HG03520 (cell line): ENCODE measurements at regions not wholly inside any gene's neighbourhood (a gene's known extent, or its start where the extent isn't known, plus 50 kb on each side); places are given as distances from the start of the nearest gene placed in this dataset.
"Not testable (repeated sequence)": the region's sequence is repeated elsewhere in the genome, so short reads cannot be mapped to it uniquely, and the experiment has no call there.

Experiments
- ATAC-seq: cut with Tn5 transposase; IDR thresholded peaks from one replicate; pipeline ENCODE4 v1.9.1; 2021; ENCODE audit warnings: mild to moderate bottlenecking, moderate library complexity; ENCODE audit not compliant: unreplicated experiment

- no peak for ATAC-seq
Measured at GRCh38 chr7:20083781-20084180, 133.4 kb downstream of the MACC1 start.

DNA sequence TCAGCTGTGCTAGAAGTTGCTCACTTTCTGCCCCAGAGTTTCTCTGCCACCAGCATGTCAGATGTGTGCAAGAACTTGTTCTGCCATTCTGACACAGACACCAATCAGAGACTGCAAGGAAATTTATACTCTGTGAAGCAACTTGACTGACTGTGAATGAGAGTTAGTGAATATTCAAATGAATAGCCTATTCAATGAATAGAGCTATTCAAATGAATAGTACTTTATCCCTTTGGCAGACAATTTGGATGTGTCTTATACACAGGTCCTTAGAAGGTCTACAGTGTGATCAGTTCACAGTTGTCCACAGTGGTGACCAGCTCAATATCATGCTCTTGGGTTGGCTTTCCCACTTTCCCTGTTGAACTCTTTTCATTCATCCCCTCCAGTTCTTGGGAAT is 138.1 kb downstream of the MACC1 start:
- ATAC-seq, result no peak

DNA sequence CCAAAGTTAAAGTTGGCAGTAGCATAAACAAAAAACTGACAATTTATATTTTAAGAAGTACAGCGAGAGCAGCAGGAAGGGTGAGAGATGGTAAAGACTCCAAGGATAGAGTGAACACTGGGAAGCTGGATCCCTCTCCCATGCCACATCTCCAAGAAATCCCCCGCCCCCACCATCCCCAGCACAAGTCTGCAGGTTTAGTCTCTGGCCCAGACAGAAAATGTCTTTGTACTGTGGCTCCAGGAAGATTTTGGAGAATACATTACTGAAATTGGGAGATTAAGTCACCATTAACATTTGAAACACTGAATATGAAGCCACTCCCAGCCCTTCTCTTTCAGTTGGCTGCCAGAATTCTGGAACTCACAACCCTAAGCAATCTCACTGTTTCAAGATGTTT is 140.3 kb downstream of the MACC1 start:
- no peak for ATAC-seq

- no peak for ATAC-seq
Measured at GRCh38 chr7:20075992-20076820, 141.0 kb downstream of the MACC1 start.

- no peak for ATAC-seq
Measured at GRCh38 chr7:20075440-20075839, 141.7 kb downstream of the MACC1 start.

DNA sequence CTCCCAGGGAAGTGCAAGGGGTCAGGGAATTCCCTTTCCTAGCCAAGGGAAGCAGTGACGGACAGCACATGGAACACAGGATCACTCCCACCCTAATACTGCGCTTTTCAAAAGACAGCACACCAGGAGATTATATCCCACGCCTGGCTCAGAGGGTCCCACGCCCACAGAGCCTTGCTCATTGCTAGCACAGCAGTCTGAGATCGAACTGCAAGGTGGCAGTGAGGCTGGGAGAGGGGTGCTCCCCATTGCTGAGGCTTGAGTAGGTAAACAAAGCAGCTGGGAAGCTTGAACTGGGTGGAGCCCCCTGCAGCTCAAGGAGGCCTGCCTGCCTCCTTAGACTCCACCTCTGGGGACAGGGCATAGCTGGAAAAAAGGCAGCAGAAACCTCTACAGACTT is 149.2 kb downstream of the MACC1 start:
- not testable (repeated sequence) for ATAC-seq

GRCh38 chr7:20064974-20065862 is 152.0 kb downstream of the MACC1 start:
- peak; percentile 100 for ATAC-seq

GRCh38 chr7:20064181-20064970 is 152.8 kb downstream of the MACC1 start:
- ATAC-seq, result no peak

DNA sequence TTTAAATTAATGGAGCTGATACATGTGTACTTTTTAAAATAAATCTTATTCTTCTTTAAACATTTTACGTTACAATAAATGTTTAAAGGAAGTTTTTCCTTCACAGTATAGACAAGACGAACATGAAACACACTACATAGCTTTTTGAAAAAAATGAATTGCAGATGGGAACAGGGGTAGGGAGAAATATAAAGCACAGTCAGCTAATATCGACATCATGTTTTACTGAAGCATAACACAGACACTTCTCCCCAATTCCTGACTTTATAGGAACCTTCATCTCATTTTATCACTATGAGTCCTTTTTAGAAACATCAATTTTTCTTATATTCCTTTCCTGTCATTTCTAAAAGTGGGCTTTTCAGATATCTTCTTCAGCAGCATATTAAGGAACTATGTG is 153.5 kb downstream of the MACC1 start:
- ATAC-seq, result no peak

DNA sequence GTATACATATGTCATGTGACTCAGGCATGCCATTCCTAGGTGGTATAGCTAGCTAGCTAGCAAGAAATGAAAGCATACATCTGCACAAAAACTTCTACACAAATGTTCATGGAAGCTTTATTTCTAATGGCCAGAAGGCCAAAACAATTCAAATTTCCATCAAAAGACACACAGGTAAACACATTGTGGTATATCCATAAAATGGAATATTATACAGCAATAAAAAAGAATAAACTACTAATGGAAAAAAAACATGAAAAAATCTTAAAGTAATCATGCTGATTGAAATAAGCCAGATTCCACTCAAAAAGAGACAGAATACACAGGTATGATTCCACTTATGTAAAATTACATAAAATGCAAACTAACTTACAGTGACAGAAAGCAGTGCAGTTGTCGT is 154.3 kb downstream of the MACC1 start:
- ATAC-seq, result no peak

DNA sequence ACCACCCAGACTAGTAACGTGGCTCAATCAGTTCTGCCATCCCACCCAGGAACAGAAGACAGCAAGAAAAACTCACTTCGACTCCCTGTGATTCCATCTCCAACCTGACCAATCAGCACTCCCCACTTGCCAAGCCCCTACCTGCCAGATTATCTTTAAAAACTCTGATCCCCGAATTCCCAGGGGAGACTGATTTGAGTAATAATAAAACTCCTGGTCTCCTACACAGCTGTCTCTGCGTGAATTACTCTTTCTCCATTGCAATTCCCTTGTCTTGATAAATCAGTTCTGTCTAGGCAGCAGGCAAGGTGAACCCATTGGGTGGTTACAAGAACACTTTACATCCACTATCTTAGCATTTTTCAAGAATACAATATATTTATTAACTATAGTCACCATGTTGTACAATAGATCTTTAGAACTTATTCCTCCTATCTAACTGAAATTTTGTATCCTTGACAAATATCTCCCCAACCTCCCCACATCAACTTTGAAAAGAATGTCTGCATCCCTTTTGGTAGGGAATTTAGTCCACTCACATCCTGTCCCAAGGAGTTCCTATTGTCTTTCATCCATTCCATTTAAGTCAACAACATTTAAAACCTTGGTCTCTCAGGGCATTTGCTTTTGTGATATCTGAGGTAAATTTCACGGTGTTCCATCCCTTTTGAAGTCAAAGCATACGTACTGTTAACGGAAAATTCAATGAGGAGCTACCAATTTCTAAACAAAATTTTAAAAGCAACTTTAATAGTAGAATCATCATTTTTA is 163.7 kb downstream of the MACC1 start:
- no peak for ATAC-seq

GRCh38 chr7:20050241-20050966 is 166.8 kb downstream of the MACC1 start:
- ATAC-seq, result no peak

- ATAC-seq, result no peak
Measured at GRCh38 chr7:20038676-20039075, 178.5 kb downstream of the MACC1 start.

GRCh38 chr7:20035279-20035875 is 181.8 kb downstream of the MACC1 start:
- ATAC-seq, result no peak

DNA sequence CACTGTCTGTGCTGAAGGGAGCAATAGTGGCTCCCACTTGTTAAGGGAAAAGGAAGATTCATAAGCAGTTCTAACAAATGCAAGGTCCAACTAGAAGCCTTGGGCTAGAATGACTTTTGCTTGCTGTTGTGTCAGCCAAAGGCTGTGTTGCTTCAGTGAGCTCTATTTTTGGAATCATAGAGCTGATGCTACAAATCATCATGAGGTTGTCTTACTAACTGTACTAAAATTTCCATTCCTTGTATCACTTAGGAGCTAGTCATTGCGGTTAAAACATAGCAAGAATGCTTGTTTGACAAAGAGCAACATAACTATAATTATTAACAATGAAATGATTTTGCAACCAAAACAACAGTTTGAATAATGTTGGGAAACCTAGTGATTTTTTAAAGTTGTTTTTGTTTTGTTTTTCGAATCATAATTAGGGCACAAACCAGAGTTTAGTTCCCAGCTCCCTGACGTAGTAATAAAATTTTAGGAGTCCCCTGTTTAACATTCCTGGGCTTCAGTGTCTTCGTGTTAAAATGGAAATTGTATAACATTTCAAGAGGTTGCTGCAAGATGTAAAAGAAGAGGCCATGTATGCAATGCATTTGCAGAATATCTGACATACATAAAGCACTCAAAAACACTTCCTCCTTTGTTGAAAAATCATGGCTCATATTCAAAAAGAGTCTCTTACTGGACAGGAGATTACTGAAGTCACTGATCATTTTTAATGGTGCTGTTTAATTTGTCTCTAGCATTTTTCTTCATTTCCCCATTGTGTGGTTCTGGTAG is 183.4 kb downstream of the MACC1 start:
- no peak for ATAC-seq

DNA sequence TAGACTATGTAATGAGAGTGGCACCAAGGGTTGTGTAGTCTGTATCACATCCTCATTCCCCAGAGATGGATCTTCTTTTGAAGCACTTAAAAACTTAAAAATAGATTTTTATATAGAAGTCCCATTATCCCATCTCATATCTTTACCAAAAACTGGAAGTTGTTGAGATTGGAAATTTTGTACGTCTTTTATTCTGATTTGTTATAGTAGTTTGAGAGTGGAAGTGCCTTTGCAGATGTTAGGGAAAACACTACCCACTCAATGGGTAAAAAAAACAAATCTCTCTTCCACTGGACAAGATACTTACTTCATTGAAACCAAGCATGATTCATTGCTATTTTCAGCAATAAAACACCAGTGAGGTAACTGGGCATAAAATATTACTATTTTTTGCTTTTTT is 184.4 kb downstream of the MACC1 start:
- no peak for ATAC-seq

- peak; percentile 47 for ATAC-seq
Measured at GRCh38 chr7:20030915-20031362, 186.2 kb downstream of the MACC1 start.

- peak; percentile 83 for ATAC-seq
Measured at GRCh38 chr7:20030417-20030816, 186.8 kb downstream of the MACC1 start.

DNA sequence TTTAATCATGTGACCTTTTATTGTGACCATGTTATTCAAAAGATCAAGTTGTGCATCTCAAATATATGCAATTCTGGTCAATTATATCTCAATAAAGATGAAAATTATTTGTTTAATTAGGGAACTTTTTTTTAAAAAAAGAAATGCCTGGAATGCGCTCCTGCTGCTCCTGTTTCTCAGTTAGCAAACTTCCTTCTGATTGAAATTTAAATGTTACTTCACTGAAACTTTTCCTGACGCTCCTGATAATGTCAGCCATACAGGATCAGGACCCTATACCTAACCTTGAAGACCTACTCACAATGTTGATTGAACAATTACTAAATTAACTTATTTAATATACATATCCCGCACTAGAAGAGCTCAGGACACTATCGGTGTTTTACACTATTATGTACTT is 190.4 kb downstream of the MACC1 start:
- no peak for ATAC-seq
